ENCODE measurements at regions not wholly inside any gene's neighbourhood (a gene's known extent, or its start where the extent isn't known, plus 50 kb on each side); places are given as distances from the start of the nearest gene placed in this dataset.
A peak's percentile ranks its signal among the peaks of the same experiment; 100 is the strongest.
"Not testable (repeated sequence)": the region's sequence is repeated elsewhere in the genome, so short reads cannot be mapped to it uniquely, and the experiment has no call there.

DNA sequence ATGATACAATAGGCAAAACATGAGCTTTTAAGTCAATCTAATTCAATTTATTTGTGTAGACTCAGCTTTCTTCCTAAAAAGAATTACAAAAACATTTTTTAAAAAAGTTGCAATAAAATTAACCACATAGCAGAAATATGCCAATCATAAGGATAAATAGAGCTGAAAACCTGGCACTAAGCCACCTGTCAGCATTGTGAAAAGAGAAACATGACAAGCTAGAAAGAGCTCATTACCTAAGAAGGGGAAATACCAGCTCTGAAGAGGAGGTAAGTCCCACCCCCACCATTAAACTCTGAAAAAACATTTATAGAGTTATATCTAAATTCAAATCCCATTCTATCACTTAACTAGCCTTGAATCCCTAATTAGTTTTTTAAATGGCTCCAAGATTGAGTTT lies 372.9 kb downstream of the OSTF1 start:
- DNase-seq: no peak

DNA sequence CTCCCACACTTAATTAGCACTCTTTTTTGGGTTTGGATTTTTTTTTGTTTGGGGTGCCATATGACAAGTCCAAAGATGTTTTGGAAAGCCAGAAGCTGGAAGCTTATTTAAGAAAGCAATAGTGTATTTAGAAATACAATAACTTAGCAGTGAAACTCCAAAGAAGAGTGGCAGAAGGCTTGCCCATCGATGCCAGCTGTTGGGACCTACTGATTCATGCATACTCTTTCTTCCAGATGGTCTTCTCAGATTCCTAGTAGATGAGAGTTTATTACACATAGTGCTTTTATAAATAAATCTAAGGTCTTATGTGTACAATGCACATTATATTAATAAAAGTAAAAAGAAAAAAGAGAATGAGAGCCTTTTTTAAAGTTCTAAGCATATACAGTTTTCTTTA lies 374.6 kb downstream of the OSTF1 start:
- DNase-seq: no peak

DNA sequence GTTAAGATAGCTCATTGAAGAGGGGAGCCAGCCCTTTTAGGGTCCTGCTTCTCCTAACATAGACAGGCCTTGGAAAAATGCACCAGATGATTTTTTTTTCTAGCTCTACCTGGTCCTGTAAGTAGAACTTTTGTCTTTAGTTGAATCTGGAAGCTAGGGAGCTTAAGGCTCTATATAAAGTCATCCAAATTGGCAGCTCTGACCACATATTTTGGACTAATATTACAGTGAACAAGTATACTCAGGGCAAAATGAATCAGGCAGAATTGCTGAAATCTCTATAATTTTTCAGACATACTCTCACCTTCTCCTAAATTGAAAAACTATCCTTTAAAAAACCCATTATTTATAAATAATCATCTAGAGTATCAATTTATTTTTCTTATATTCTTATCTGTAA lies 375.6 kb downstream of the OSTF1 start:
- DNase-seq: no peak

DNA sequence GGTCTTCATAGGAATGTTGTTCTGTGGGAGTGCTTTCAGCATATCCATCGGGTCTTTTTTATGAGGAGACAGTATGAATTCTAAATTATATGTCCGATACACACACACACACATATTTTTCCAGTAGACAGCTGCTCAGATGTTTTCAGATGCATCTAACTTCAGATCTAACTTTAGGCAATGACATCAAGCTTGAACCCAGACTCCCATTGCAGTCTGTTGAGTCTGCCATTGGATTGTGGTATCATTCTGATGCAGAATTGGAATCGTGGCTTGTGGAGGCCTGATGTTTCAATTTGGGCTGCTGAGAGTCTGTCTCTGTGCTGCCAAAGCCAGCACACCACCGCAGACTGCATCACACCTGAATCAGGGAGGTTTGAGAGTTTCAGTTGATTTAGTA lies 376.4 kb downstream of the OSTF1 start:
- no peak for DNase-seq

DNA sequence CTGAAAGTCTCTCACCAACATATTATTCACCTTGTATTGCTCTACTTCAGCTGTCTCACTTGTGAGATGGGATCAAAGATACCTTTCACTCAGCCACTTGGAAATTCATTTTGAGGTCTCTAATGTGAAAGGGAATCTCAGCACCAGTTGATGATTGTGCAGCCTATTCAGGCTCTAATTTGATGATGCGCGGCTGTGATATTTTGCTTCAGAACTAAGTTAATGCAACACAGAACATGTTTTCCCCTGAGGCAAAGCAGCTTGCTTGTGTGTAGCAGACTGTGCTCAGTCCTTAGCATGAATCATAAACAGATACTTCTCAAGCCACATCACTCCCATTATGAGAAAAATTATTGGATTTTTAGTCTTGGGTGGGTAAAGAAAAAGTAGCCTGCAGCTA lies 378.8 kb downstream of the OSTF1 start:
- DNase-seq: no peak

DNA sequence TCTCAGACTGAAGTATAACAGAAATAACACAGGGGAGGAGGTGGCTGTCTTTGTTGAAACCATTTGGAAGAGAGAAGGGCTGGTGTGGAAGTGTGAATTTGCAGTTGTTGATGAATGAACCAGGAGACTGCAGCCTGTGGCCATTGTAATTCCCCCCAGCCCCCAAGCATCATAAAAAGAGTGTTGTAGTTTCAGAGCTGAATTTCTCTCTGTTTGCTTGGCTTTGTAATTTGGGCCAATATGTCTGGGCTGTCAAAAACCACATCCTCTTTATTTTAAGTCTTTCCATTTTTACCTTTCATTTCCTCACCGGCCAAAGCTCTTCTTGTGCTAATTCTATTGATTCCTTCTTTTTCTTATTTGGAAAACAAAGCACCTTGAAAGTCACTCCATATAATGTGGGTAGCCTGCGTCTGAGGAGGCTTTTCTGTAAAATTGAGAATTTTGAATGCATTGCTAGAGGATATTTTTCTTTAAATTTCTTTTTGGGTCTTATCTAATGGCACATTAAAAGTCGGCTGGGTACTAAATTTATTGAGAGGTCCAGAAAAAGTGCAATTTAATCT lies 383.3 kb downstream of the OSTF1 start:
- no peak for DNase-seq

DNA sequence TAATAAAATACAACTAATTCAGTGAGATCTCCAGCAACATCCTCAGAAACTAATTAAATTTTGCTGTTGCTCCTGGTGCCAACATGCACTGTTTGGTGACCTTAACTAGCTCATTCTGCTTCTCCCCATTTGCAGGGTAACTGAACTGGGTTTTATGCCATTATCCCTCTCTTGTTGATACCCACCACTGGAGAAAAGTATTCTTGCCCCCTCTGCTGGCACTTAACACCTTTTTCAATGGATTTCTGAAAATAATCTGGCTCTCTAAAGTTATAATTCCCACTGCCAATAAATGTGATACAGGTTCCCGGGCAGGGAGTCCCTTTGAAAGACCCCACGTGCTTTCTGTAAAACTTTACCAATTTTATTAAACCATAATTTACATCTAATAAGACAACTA lies 394.3 kb downstream of the OSTF1 start:
- DNase-seq: no peak

DNA sequence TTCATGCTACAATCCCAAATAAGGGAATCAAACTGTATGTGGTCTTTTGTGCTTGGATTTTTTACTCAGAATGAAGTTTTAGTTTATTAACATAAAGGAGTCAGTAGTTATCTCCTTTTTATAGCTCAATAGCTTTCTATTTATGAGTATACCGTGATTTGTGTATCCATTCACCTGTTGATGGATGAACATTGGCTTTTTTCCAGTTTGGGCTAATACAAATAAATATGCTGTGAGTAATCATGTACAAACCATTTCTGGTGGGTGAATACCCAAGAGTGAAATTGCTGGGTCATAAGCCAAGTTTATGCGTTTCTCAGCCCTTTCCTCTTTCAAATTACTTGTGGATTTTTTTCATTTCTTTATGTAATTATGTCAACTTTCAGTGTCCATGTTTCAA lies 395.3 kb downstream of the OSTF1 start:
- no peak for DNase-seq

DNA sequence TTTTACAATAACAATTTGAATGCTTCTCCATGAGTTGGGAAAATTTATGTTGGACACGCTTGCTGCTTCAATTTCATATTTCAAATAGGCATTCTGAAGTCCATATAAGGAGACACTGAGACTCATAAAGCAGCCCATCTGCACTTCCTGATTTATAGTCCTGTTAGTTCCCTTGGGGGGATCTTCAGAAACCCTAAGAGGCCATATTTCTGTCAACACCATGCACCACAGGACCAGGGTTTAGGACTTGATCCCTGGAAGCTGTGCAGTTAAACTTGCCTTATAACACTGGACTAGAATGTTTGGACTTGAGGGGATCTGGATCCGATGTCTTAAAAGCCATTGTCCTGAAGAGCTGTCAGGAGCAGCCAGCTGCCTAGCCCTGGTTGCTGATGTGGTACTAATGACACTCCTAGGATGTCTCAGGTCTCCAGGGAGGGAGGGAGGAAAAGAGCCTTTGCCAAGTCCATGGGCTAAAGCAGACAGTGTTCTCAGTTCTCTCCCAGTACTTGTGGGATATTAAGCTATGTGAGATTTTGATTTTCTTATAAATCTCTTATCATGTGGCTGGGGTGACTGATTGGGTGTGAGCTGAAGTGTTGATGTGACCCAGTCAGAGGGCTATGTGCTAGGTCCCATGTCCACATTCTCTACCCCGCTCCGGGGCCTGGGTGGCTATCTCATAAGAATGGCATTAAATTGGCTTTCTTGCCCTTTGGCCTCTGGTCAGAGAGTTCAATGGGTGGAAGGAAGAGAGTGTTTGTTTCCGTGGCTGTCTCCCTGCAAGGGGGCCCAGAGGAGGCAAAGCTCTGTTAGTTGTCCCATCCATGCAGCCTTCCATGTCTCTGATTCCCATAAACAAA lies 399.8 kb downstream of the OSTF1 start:
- no peak for DNase-seq

DNA sequence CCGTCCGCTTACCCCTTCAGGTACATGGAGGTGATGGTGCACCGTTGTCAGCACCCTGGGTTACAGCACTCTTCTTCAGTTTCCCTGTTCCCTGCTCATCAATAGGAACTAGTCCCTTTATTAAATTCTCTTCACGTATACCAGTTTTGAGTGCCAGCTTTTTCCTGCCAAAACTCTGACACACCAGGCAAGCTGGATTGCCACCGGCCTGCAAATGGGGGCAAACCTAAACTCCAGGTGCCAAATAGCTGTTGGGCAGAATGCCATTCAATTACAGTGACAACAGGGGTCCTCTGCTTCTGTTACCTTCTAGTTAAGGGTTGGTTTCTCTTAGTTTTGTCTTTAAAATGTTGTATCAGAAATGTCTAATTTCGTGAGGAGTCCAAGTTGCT lies 400.4 kb downstream of the OSTF1 start:
- DNase-seq: peak; percentile 0

DNA sequence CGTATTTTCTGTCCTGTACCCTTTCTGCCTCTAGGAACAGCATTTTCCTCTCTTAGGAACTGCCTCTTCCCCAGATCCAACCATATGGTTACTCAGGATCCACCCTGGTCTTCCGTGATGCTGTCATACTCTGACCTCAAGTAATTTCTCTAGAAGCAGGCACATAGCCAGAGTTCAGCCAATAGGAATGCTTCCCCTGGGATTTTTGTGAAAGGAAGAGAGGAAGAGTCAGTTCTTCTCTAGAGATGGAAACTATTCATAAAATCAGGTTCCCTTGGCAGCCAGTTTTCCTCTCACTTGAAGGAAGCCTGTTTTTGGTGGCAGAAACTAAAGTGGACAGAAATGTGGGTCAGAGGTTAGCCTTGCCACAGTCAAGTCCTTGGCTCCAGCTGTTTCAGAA lies 400.1 kb upstream of the PCSK5 start:
- DNase-seq: no peak

DNA sequence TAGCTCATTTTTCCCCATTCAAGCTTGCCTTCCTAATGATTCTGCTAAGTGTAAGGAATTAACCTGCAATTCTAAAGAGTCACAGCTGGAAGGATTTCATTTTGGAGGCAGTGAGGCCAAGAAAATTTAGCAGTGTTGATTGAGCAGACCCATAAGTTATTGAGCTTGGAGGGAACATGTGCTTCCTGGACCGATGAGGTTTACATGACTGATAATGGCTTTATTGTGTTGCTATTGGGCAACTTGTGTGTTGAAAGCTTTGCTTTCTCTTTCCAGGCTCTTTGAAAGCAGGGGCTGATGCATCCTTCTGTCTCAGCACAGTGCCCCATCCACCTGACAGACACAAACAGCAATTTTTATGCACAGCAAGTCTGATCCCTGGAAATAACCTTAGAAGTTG lies 398.9 kb upstream of the PCSK5 start:
- no peak for DNase-seq

DNA sequence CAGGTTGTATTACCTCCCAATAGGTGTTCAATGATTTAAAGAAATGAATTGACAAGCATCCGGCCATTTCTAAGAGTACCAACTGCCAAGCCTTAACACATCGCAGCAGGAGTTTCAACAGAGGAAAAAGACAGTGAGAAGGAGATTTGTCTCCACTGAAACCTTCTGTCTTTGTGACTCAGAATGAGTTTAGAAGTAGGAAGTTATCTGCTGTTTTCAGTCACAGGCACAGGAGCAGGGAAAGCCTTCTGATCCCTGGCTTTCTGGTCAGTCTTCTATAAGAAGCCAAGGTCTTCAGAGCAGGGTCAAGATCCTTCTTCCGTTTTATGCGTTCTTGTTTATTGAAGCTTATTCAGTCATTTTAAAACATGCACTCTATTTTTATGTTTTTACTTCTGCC lies 390.7 kb upstream of the PCSK5 start:
- DNase-seq: no peak

DNA sequence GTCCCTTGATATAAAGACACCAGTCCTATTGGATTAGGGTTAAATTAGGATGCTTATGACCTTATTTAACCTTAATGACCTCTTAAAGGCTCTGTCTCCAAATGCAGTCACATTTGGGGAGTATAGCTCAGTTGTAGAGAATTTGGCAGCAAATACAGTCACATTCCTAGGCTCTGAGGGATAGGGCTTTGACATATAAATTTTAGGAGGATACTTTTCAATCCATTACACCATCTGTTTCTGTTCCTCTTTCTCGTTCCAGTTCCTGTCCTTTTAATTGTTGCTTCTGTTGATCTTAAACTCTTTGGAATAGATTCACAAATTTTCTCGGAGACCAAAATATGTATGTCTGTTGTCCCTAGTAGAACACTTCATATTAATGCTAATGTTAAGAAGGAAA lies 390.0 kb upstream of the PCSK5 start:
- DNase-seq: no peak

DNA sequence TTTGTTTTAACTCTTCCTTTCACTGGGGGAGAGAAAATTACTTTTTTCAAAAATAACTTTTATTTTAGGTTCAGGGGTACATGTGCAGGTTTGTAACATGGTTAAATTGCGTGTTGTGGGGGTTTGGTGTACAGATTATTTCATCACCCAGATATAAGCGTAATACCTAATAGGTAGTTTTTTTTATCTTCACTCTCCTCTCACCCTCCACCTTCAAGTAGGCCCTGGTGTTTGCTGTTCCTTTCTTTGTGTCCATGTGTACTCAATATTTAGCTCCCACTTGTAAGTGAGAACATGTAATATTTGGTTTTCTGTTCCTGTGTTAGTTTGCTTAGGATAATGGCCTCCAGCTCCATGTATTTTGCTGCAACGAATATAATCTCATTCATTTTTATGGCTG lies 389.5 kb upstream of the PCSK5 start:
- DNase-seq: not testable (repeated sequence)

DNA sequence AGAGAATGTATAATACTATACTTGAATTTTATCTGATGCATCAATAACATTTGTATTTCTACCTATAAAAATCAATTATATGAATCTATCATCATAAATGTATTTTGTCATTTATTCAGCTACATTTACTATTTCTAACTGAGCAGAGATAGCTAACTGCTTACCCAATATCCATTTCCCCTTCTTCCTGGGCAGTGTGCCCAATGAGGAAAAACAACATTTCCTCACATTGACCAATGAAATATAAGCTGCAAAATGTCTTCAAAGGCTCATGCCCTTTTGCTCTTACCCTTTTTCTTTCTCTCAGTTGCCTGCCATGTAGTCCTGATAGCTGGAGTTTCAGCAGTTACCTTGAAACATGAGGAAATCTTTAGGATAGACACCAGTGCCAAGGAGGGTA lies 385.8 kb upstream of the PCSK5 start:
- DNase-seq: no peak

DNA sequence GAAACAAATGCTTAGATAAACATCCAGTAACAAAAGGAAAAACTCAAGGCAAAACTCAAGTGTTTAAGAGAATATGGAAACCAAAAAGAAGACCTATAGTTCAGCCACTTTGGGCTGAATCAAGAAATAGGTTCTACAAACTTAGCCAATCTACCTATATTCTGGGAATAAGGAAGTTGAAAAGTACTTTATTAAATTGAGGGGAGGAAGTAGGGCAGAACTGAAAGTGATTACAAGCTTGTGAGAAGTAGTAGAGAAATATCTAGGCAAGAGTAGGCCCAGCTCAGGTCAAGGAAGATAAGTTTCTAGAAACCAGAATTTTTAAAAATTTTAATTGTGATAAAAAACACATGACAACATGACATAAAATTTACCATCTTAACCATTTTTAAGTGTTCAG lies 384.8 kb upstream of the PCSK5 start:
- no peak for DNase-seq

DNA sequence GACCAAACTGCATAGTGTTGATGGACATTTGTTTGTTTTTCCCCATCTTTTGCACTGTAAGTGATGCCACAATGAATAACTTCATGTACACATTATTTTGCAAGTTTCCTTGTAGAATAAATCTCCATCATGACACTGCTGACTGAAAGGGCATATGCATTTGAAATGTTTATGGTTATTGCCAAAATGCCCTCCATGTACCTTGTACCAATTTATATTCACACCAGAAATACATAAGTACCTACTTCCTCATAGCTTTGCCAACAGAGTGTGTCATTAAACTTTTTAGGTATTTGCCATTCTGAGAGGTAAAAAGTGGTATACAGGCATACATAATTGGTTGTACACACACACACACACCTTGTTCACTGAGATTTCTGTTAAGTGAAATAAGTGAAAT lies 361.0 kb upstream of the PCSK5 start:
- no peak for DNase-seq

DNA sequence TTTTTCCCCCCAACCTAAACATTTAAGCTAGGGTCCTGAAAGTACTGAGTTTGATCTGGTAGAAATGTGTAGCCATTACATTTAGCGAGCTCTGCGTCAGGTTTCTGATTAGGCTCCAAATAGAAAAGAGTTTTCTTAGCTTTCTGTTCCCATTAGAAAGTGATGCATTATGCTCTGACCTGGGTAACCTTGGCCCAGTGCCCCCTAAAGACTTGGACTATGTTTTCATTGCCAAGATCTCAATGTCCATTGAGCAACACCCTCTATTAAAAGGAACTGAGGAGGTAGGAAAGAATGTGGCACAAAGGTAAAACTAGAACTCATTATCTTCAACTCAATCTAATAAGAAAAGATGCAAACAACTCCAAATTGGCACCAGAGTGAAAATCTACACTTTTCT lies 358.9 kb upstream of the PCSK5 start:
- DNase-seq: no peak

DNA sequence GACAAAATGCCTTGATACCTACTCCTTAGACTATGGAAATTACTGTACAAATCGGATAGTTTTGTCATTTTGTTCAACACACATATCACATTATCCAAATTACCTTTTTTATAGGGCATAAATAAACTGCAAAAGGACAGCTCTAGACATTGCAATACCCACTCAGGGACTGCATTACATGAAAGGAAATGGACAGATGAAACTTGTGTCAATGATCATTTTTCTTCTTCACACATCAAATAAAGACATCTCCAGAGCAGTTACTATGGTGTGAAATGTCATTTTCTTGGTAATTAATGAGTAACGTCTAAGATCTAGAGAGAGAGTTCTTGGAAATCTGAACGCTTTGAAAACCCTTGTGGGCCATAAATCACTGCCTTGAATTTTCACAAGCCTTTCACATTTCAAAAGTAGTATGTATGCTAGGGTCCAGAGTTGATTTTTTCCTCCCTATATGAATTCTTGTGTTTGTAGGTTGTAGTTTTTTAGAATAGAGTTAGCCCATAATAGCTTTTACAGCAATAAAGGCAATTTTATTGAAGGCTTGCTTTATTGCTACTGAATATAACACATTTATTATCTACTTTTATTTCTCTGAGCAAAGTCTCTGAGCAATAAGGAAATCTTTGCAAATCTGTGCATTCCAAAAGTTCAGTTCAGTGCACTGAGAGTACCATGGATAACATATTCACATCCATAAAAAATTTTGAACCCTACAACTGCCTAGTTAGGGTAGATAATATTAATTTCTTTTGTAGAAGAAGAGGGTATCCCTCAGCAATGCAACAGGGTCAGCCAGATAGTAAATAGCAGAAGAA lies 358.0 kb upstream of the PCSK5 start:
- no peak for DNase-seq

DNA sequence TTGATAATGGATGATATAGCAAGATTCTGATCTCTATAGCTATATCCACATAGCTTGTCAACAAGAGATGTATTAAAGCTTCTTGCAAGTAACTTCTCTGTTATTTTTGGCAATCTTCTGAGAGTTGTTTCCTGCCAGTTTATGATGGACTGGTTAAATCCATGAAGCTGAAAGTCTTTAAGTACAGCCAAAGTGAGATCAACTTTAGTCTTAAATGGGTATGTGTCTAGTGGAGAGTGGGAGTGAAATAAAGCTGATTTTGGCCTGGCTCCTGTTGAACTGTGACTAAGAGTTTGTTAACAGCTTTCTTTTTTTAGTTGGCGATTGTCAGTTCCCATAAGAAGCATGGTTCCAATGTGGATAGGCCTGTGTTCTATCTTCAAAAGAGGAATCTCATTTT lies 350.9 kb upstream of the PCSK5 start:
- DNase-seq: no peak

DNA sequence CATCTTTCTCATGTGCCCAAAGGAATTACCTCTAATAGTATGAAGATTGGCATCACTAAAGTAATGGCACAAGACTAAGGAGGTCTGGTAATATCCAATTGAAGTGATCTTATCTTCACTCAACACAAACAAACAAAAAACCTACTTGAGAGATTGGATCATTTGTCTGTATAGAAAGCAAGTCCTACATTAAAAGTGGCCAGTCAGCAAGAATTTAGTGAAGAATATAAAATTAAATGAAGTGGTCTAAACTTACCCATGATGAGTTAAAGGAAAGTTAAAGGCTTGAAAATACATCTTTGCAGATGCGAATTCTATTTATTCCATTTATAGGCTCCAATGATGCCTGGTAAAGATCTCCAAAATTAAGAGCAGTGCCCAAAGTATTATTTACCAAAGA lies 350.3 kb upstream of the PCSK5 start:
- no peak for DNase-seq

DNA sequence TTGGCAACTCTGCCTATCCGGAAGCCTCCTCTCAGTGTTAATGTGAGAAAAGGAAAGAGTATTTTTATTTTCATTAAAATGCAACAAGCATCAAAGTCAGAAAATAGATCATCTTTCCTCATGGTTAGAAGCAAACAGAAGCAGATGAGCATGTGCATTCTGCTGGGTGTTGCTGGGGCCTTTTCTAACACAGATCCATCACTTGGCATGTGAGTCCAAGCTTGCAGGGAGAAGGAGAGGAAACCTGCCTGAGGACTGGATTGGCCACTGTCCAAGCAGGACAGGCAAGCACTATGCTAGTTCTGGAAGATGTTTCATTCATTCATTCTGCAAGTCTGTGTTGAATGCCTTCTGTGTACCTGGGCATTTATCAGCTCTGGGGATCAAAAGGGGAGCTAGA lies 348.7 kb upstream of the PCSK5 start:
- no peak for DNase-seq

DNA sequence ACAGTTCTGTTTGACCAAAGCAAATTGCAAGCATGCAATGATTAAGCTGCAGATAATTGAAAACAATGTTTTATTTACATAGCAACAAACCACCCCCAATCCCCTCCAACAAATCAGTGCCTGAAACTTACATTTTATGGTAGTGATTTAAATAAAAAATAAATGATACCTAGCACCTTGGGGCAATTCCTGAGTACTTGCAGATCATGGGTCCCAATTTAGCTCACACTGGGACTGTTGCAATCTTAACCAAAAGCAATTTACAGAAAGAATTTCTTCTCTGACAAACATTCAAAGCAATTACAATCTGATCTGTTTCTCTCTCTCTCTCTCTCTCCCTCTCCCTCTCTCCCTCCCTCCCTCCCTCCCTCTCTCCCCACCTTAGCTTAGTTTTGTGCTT lies 345.7 kb upstream of the PCSK5 start:
- no peak for DNase-seq

All from COR-L47 (cell line).